HG03565 (cell line): ENCODE measurements at regions not wholly inside any gene's neighbourhood (a gene's known extent, or its start where the extent isn't known, plus 50 kb on each side); places are given as distances from the start of the nearest gene placed in this dataset.
"Not testable (repeated sequence)": the region's sequence is repeated elsewhere in the genome, so short reads cannot be mapped to it uniquely, and the experiment has no call there.

Experiments
- ATAC-seq: cut with Tn5 transposase; IDR thresholded peaks from one replicate; pipeline ENCODE4 v1.9.1; 2021; ENCODE audit warnings: mild to moderate bottlenecking, moderate library complexity; ENCODE audit not compliant: unreplicated experiment

- not testable (repeated sequence) for ATAC-seq
Observed at GRCh38 chr7:110514975-110515551, 575.9 kb upstream of the LRRN3 start.

- ATAC-seq: no peak
Observed at GRCh38 chr7:110519851-110520250, 571.1 kb upstream of the LRRN3 start.

GRCh38 chr7:110521357-110521911 lies 569.5 kb upstream of the LRRN3 start:
- ATAC-seq: no peak

- no peak for ATAC-seq
Observed at GRCh38 chr7:110522061-110522760, 568.7 kb upstream of the LRRN3 start.

GRCh38 chr7:110522761-110523200 lies 568.1 kb upstream of the LRRN3 start:
- no peak for ATAC-seq

GRCh38 chr7:110529175-110529574 lies 561.8 kb upstream of the LRRN3 start:
- ATAC-seq: no peak

- no peak for ATAC-seq
Observed at GRCh38 chr7:110531186-110531585, 559.7 kb upstream of the LRRN3 start.

GRCh38 chr7:110534241-110534931 lies 556.5 kb upstream of the LRRN3 start:
- no peak for ATAC-seq

- no peak for ATAC-seq
Observed at GRCh38 chr7:110539216-110539615, 551.7 kb upstream of the LRRN3 start.

GRCh38 chr7:110541962-110542361 lies 549.0 kb upstream of the LRRN3 start:
- no peak for ATAC-seq

- no peak for ATAC-seq
Observed at GRCh38 chr7:110544194-110544593, 546.7 kb upstream of the LRRN3 start.

GRCh38 chr7:110548372-110548771 lies 542.6 kb upstream of the LRRN3 start:
- no peak for ATAC-seq

- no peak for ATAC-seq
Observed at GRCh38 chr7:110557136-110557535, 533.8 kb upstream of the LRRN3 start.

GRCh38 chr7:110563286-110563685 lies 527.6 kb upstream of the LRRN3 start:
- ATAC-seq: not testable (repeated sequence)

GRCh38 chr7:110564246-110564645 lies 526.7 kb upstream of the LRRN3 start:
- no peak for ATAC-seq

GRCh38 chr7:110568388-110568787 lies 522.5 kb upstream of the LRRN3 start:
- ATAC-seq: no peak

- no peak for ATAC-seq
Observed at GRCh38 chr7:110568932-110569331, 522.0 kb upstream of the LRRN3 start.

- no peak for ATAC-seq
Observed at GRCh38 chr7:110569486-110570205, 521.3 kb upstream of the LRRN3 start.

GRCh38 chr7:110573862-110574528 lies 516.9 kb upstream of the LRRN3 start:
- ATAC-seq: no peak

- no peak for ATAC-seq
Observed at GRCh38 chr7:110587294-110587693, 503.6 kb upstream of the LRRN3 start.

- no peak for ATAC-seq
Observed at GRCh38 chr7:110590415-110590814, 500.5 kb upstream of the LRRN3 start.
